Esophagus squamous epithelium (tissue), 4 donors: ENCODE measurements at regions not wholly inside any gene's neighbourhood (a gene's known extent, or its start where the extent isn't known, plus 50 kb on each side); places are given as distances from the start of the nearest gene placed in this dataset.

ENCODE experiments used
- POLR2A ChIP-seq, 4 donors: fragments of 450-650 bp; IDR thresholded peaks; one replicate each; pipeline ENCODE4 v1.6.1; 2017; ENCODE audit warnings: antibody characterized with exemption in 4 of 4, mild to moderate bottlenecking in 4 of 4, moderate library complexity in 3 of 4
- TF ChIP-seq, protein P1 (sequence below), 6 experiments: fragments of 450-650 bp in 4 of 6; fragments of 200-600 bp in 2 of 6; sonication (generic) in 2 of 6; IDR thresholded peaks; one replicate each; pipeline ENCODE4 v1.5.1; 2016 to 2019; ENCODE audit warnings: antibody characterized with exemption in 6 of 6, mild to moderate bottlenecking in 4 of 6, moderate library complexity in 4 of 6

DNA sequence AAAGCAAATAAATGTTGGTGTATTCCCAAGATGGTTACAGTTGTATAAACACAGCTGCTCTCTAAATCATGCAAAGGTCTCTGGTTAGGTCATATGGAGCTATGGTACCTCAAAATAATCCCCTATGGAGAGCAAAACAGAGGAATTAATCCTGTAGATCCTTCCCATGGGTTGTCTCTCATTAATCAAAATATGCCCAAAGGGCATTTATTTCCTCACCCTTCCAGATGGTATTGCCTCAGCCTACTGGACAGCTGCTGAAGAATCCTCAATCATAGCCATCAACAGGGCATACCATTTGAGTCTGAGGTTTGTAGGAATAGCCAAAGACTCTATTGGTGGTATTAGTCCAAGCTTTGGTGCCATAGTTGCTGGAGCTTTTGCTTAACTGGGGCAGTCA, 360.9 kb downstream of the RPL10L start:
- TF ChIP-seq, protein P1, sequence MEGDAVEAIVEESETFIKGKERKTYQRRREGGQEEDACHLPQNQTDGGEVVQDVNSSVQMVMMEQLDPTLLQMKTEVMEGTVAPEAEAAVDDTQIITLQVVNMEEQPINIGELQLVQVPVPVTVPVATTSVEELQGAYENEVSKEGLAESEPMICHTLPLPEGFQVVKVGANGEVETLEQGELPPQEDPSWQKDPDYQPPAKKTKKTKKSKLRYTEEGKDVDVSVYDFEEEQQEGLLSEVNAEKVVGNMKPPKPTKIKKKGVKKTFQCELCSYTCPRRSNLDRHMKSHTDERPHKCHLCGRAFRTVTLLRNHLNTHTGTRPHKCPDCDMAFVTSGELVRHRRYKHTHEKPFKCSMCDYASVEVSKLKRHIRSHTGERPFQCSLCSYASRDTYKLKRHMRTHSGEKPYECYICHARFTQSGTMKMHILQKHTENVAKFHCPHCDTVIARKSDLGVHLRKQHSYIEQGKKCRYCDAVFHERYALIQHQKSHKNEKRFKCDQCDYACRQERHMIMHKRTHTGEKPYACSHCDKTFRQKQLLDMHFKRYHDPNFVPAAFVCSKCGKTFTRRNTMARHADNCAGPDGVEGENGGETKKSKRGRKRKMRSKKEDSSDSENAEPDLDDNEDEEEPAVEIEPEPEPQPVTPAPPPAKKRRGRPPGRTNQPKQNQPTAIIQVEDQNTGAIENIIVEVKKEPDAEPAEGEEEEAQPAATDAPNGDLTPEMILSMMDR (IDR thresholded peaks at IDR 0.05), result no peak
- no peak for TF ChIP-seq POLR2A (IDR thresholded peaks at IDR 0.05)
